ENCODE measurements at regions not wholly inside any gene's neighbourhood (a gene's known extent, or its start where the extent isn't known, plus 50 kb on each side); places are given as distances from the start of the nearest gene placed in this dataset.

DNA sequence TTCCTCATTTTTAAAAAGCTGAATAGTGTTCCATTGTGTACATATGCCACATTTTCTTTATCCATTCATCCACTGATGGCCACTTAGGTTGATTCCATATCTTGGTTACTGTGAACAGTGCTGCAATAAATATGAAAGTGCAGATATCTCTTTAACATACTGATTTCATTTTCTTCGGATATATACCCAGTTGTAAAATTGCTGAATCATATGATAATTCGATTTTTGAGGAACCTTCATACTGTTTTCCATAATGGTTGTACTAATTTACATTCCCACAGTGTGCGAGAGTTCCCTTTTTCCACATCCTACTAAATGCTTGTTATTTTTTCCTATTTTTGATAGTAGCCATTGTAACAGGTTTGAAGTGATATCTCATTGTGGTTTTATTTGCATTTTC, 263.2 kb downstream of the STK31 start:
- DNase-seq (ENCODE audit: low read depth): no peak

DNA sequence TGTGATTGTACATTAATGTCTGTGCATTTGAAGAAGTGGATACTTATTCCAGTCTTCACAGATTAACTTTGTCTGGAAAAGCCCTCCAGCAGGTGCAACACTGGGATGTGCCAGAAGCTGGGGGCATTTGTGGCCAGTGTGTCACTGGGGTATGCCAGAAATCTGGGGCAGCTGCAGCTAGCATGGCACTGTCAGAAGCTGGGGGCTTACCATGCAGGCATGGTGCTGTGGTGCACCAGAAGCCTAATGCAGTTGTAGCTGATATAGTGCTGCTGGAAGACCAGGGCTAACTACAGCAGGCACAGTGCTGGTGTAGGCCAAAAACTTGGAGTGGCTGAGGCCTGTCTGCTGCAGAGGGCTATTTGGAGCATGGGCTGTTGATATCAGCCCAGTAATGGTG, 270.1 kb downstream of the STK31 start:
- no peak for DNase-seq (ENCODE audit: low read depth)

DNA sequence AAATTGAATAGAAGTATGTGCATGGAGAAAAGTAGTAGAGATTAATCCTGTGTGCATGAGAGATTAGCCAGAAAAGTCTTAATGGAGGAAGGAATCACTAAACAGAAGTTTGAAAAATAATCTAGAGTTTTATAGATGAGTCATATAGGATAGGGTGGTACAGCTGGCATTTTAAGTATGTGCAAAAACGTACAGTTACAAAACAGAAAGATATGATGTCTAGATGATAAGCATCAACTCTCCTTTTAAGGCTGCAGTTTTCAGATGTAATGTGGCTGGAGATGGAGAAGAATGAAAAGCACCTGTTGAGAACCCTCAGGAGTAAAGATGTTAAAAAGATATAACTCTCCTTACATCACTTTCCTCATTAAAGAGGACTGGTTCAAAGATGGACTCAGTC, 271.3 kb downstream of the STK31 start:
- no peak for DNase-seq (ENCODE audit: low read depth)

DNA sequence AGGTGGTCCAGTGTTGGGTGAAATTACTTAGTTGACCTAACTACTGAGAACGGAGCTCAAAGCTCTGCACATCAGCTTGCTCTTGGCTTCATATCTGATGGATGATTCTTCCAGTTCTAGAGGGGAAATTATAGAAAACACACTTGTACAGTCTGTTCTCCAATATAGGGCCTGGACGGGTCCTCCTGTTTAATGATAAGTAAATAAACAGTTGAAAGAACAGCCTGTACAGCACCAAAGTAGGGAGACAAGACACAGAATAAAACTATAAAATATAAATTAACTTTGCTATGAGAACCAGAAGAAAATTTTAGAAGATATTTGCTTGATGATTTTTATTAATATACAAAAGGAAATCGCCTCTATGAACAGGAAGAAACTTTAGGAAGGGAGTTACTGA, 271.7 kb downstream of the STK31 start:
- no peak for DNase-seq (ENCODE audit: low read depth)

DNA sequence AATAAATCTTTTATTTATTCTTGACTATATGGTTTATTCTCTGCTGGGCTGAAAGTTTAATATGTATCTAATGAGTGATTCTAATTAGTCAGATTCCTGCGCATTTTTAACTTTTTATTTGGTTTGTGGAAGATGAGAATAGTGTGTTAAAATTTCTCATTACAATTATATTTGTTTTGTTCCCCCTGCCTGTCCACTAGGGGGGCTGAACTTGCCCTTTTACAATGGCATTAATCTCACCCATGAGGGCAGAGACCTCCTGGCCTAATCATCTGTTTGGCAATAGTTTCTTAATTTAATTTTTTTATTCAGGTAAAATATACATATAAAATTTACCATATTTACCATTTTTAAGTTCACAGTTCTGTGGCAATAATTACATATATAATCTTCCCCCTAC, 278.5 kb upstream of the NPY start:
- DNase-seq (ENCODE audit: low read depth): no peak

DNA sequence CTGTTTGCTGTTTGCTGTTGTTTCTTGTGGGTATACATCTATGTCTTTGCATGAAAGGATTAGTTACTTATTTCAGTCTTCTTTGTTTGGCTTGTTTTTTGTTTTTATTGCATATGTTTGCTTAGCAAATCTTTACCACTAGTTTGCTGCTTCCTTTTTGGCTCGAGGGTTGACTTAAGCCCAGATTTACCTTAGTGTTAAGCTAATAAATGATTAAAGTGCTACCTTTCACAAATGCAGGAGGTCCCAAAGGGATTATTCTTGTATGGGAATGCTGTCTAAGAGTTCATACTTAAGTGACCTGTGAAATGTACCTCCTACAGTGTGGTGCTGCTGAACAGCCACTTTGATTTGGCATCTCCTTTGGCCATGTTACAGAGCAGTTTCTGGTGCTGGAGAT, 273.5 kb upstream of the NPY start:
- DNase-seq (ENCODE audit: low read depth): no peak

DNA sequence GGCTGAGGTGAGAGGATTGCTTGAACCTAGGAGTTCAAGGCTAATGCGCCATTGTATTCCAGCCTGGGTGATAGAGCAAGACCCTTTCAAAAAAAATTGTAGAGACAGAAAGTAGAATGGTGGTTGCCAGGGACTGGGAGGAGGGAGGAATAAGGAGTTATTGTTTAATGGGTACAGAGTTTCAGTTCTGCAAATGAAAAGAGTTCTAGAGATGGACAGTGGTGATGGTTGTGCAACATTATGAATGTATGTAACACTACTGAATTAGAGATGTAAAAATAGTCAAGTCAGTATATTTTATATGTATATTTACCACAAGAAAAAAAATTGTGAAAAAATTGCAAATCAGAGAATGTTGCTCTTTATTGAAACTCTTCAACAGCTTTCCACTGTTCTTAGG, 266.5 kb upstream of the NPY start:
- DNase-seq (ENCODE audit: low read depth): no peak

DNA sequence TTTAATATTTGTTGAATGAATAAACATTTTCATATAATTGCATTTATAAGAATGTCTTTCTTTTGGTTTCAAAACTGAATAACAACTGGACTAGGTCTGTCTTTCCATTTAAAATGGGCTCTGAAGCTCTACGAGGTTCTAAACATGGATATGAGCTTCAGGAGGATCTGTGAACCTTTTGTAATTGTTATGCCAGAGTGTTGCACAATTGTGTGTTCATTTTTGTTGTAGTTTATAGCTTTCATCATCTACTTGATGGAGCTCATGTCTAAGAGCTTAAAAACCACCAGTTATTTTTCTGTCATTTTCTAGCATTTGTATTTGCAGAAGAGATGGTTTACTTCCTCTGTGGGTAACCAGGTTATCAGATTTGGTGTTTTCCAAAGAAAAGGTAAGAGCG, 265.7 kb upstream of the NPY start:
- no peak for DNase-seq (ENCODE audit: low read depth)

DNA sequence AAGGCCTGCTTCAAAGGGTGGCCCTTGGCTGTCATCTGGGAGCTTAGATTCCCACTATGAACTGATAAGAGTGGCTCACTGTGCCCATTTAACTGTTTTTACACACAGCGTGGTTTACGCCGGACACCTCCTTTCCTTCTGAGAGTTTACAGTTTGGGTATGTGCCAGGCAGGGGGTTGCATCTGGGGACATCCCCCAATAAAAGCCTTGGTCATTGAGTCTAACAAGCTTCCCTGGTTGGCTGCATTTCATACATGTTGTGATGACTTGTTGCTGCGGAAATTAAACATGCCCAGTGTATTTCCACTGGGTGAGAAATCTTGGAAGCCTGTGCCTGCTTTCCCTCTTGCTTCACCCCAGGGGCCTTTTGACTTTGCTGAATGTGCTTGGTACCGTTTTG, 264.1 kb upstream of the NPY start:
- no peak for DNase-seq (ENCODE audit: low read depth)

DNA sequence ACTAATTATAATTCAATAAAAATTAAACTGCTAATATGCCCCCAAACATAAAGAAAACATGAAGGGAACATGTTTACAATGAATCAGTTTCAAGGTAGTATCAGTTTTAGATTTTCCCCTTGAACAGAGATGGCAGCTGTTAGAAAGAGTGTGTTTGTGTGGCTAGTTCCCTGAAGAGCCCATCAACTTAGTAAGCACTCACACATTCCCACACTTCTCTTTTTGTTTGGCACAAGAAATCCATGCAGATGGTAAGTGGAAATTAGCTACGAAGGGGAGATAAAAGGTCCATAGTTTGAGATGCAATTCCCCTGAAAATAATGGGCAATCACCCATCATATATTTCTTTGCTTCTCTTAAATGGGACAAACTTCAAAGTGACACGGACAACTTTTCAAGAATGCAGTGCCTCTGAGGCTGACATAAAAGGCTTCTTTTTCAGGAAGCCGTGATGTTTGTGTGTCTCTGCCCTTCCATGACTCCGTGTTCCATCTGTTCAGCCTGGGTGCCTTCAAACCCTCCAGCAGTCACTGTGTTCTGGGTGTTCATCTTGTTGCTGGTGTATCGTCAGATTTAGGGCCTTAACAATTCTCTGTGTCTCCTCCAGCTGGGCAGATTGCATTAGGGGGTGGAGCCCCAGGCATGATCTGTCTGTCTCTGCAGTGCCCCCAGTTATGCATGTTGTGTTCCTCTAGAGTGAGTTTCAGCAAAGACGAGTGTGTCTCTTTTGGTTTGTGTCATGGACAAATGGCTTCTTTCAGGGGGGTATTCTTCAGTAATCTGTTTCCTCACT, 259.5 kb upstream of the NPY start:
- DNase-seq (ENCODE audit: low read depth): no peak

DNA sequence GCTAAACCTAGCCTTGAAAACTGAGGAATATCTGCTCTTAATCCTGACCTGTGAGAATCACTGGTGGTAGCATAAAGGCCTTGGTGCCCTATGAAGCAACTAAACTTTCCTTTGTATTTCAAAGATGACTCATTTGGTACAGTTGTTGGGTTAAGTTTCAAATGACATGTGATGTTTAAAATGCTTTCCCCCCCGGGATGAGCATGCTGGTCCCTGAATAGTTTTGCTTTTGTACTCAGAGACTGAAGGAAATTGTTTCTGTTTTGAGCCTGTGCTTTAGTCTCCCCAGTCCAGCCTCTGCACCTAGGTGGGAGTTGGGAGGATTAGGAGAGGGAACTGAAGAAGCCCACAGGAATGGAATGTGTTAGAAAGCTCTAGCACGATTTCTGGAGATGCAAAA, 258.9 kb upstream of the NPY start:
- no peak for DNase-seq (ENCODE audit: low read depth)

DNA sequence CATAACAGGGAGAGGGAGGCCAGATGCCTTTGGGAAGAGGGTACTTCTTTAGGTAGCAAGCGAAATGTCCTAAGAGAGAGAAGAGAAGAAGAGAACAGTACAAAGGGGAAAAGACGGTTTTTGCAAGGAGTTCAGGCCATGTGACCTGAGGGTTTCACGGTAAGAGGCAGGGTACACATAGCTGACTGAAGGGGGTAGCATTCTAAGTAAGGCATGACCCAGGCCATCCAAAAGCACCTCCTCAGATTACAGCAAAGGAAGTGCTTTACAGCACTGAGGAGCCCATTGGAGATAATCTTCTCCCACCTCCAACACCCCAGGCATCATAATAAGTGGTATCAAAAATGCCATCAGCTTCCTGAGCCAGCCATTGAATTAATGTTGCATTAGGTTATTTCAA, 258.2 kb upstream of the NPY start:
- no peak for DNase-seq (ENCODE audit: low read depth)

DNA sequence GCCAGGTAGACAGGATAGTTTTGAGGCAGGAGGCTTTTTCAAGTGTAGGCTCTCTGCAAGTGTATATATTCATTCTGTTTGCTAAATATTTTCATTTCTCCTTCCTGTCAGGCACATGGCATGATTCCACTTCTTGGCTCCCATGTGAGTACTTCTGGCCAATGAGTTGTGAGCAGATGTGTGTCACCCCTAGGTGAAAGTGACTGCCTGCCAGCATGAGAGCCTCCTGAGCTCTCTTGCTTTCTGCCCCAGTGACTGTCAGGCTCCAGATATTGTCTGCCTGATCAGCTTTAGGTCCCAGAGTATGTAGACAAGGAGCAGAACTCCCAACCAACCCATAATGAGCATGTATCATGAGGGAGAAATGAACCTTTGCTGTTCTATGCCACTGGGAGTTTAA, 257.6 kb upstream of the NPY start:
- DNase-seq (ENCODE audit: low read depth): no peak

DNA sequence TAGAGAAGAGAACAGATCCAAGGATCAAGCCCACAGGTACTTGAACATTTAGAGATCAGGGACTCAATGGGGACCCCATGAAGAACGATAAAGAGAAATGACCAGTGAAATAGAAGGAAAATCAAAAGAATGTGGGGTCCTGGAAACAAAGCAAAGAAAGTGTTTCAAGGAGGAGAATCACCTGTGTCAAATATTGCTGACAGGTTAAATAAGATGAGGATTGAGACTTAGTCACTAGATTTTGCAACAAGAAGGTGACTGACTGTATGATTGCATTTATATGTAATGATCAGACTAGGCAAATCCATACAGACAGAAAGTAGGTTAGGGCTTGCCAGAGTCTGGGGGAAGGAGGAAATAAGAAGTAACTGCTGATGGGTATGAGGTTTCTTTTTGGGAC, 254.9 kb upstream of the NPY start:
- DNase-seq (ENCODE audit: low read depth): no peak

DNA sequence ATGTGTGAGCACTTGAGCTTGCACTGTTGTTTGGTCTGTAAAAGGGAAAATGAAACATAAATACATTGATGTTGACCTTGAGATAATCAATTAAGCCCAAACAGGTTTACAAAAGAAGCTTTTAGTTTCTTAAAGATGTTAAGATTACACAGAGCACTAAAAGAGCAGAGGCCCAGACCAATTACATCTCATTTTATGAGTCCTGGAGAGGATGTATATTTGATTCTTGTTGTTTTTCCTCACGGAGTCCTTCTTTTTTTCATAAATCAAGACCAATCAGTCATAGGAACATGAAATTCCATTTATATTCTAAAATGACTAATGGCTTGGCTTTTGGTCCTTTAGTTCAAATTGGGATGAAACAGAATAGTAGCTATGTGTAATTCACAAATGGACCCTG, 249.7 kb upstream of the NPY start:
- no peak for DNase-seq (ENCODE audit: low read depth)

DNA sequence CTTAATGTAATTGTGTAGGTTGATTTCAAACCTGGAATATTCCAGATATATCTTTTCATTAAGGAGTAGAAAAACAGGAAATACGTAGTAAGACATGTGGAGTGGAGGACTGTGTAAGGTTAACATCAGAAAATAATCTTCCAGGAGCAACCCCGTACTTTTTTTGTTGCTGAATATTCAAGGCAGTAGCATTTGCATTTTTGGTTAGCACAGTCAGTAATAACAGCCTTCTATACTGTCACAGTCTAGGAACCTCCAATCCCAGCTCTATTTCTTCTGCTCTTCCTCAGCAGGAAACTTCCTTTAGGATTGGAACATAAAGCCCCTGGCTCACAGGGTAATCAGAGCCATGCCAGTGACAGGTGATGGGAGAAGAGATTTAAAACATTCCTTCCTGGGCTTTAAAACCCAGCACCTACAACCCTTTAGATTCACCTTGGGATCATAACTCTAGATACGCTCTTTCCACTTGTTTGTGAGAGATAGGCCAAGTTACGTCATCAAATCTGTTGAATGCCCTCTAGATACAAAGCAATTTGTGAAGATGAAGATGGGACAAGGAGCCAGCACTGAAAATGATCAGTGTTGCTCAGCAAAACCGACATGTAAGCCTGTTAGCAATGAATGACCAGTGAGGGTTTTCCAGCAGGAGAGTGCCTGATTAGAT, 248.5 kb upstream of the NPY start:
- no peak for DNase-seq (ENCODE audit: low read depth)

DNA sequence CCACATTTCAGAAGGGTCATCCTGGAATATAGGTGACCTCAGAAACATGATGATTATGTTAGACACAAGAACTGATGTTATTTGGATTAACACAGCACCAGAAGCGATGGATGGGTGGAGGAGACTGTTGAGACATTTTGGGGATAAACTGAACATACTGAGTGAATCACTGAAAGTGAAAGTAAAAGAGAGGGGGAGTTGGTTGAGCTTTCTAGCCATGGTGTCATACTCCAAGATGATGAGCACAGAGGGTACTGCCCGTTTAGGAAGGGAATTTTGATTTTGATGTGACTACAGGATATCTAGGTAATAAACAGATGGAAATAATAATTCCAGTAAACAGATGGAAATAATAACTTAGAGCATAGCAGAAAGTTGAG, 248.0 kb upstream of the NPY start:
- DNase-seq (ENCODE audit: low read depth): no peak

DNA sequence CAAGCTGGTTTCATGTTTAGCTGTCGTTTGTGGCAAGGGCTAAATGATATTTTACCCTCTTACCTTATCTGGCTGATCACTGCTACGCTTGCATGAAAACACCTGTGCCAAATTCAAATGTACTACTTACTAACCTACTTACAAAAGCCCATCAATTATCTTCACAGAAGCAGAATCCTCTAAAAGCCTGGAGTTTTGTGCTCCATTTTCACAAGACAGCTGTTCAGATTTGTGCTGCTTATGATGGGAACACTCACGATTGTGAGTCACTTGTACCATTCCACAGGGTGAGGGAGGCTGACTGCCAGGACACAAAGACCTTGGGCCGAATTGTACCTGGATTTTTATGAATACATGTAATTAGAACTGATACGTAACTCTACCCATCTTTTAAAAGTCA, 245.0 kb upstream of the NPY start:
- no peak for DNase-seq (ENCODE audit: low read depth)

DNA sequence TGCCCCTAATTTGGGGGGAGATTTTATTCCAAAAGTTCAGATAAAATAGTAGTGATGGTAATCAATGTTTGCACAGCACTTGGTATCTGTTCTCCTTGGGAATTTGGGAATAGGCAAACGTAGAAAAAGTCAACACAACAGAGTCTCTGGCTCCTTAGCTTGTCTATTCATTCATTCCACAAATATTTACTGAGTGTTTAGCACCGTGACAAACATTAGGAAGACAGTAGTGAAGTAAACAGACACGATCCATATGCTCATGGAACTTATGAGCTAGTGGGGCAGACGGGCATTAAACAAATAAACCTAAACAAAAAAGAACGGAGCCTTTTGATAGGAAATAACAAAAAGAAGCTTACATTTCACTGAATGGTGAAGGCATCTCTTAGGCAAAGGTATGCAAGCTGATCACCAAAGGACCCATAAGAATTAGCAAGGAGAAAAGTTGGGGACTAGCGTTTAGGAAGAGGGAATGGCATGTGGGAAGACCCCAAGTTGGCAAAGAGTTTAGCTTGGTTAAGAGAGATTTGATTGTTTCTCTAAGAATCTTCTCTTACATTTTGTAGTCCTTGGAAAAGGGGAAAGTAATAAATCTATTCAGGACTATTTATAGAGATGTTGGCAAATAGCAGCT, 243.9 kb upstream of the NPY start:
- no peak for DNase-seq (ENCODE audit: low read depth)

DNA sequence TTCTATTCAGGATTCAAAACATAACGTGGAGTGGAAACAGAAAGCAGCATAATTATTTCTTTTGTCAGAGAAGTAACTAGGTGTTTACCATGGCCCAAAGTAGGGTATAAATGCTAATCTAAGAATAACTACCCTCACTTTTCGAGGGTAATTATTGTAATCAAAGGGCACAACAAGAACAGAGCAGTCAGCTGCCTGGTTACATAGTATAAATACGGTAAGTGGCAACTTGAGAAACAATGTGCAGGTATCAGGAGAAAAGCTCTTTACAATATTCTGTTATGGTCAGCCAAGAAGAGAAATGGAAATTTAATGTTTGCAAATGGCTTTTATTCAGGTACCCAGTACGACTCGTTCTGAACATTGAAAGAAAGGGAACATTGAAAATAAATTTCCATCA, 242.0 kb upstream of the NPY start:
- DNase-seq (ENCODE audit: low read depth): no peak

DNA sequence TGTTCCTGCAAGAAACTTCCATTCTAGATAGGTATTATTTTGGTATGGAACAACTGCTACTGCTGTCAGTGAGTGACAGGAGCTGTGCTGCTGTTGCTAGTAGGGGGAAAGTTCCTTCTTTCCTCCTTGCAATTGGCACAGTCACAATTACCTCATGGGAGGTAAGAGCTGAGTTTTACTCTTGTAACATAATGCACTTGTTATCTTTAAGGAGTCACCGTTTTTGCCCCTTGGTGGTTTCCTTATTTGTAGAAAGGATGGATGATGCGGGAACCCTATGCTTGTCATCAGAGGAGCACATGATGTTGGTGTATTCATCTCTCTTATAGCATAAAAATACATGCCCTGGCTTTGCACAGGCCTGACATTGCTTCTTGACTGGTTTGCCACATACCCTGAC, 234.7 kb upstream of the NPY start:
- DNase-seq (ENCODE audit: low read depth): no peak

DNA sequence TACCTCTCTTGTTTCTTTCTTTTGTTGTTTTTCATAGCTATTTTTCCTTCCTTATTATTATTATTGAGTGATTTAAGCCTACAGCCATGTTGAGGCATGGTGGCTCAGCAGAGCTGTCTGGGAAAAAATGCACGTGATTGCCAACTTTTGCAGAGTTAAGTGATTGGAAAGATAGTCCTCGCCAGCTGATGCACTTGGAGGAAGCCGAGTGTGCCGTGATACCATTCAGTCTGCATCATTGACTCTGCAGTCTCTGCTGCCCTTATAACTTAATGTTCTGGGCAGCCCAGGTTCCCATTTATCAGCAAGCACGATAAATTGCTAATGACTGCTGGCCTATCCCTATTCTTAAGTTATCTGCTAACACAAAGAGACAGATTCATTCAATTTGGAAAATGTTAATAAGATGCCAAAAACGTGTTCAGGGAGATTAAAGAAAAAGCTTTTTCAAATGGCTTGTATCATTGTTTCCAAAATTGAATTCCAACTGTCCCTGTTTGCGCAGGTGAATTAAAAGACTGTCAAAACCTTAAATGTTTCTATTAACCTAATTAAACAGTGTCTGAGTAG, 232.9 kb upstream of the NPY start:
- DNase-seq (ENCODE audit: low read depth): no peak

DNA sequence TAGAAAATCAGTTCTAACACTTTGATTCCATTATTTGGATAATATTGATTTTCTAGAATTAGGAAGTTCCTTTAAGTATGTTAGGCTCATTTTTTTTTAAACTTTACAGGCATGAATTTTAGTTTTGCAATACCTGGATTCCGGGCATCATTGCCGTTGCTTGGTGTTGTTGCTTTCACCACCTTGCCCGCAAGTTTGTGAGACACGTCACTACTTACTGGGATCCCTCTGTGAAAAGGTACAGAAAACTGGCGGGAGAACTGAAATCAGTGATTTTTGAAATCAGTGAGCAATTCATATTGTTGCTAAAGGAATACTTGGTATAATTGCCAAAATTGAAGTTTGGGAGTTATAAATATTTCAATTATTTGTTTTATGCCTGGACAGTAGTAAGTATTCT, 232.3 kb upstream of the NPY start:
- DNase-seq (ENCODE audit: low read depth): no peak

Data from activated T-cell treated with anti-CD3 and anti-CD28 coated beads for 48 hours (primary cell).